ENCODE measurements at regions not wholly inside any gene's neighbourhood (a gene's known extent, or its start where the extent isn't known, plus 50 kb on each side); places are given as distances from the start of the nearest gene placed in this dataset.

GRCh38 chr6:151671195-151671594, 136.3 kb upstream of the ESR1 start:
- ATAC-seq (no peak), DNase-seq (no peak)
- Mint-ChIP-seq H3K4me3 (no peak overlapping the region), H3K27me3 (ENCODE audit: low read depth) (peaks cover 2% of the 10 kb centered on the region), H3K4me1 (ENCODE audit: low read depth) (peaks cover 2% of the 10 kb centered on the region), H3K36me3 (ENCODE audit: insufficient read depth) (no peaks in the 10 kb centered on the region), H3K9me3 (no peaks in the 10 kb centered on the region)

GRCh38 chr6:151674578-151674977, 132.9 kb upstream of the ESR1 start:
- no peaks in the 10 kb centered on the region for H3K36me3 Mint-ChIP-seq (ENCODE audit: insufficient read depth)
- DNase-seq (no peak), ATAC-seq (no peak)
- no peak overlapping the region for H3K4me3 Mint-ChIP-seq
- peaks cover 2% of the 10 kb centered on the region for H3K4me1 Mint-ChIP-seq (ENCODE audit: low read depth)
- H3K9me3 Mint-ChIP-seq = no peaks in the 10 kb centered on the region
- H3K27me3 Mint-ChIP-seq (ENCODE audit: low read depth) = peaks cover 2% of the 10 kb centered on the region

- ATAC-seq = peak; percentile 46 to 73
- Mint-ChIP-seq H3K4me3 (no peak overlapping the region), H3K9me3 (no peaks in the 10 kb centered on the region), H3K4me1 (ENCODE audit: low read depth) (peaks cover 2% of the 10 kb centered on the region), H3K36me3 (ENCODE audit: insufficient read depth) (no peaks in the 10 kb centered on the region), H3K27me3 (ENCODE audit: low read depth) (peaks cover 2% of the 10 kb centered on the region)
- peak; percentile 34 for DNase-seq
These were observed 131.6 kb upstream of the ESR1 start for GRCh38 chr6:151675746-151676459.

GRCh38 chr6:151676460-151676945, 131.0 kb upstream of the ESR1 start:
- no peaks in the 10 kb centered on the region for H3K36me3 Mint-ChIP-seq (ENCODE audit: insufficient read depth)
- ATAC-seq (no peak), DNase-seq (no peak)
- H3K4me1 Mint-ChIP-seq (ENCODE audit: low read depth) = peaks cover 2% of the 10 kb centered on the region
- no peaks in the 10 kb centered on the region for H3K9me3 Mint-ChIP-seq
- H3K4me3 Mint-ChIP-seq = no peak overlapping the region
- H3K27me3 Mint-ChIP-seq (ENCODE audit: low read depth) = peaks cover 1% of the 10 kb centered on the region

- H3K36me3 Mint-ChIP-seq (ENCODE audit: insufficient read depth) = no peaks in the 10 kb centered on the region
- H3K4me3 Mint-ChIP-seq = no peak overlapping the region
- H3K4me1 Mint-ChIP-seq (ENCODE audit: low read depth) = peaks cover 4% of the 10 kb centered on the region
- ATAC-seq (no peak), DNase-seq (no peak)
- peaks cover 8% of the 10 kb centered on the region for H3K27me3 Mint-ChIP-seq (ENCODE audit: low read depth)
- H3K9me3 Mint-ChIP-seq = no peaks in the 10 kb centered on the region
These were observed 130.1 kb upstream of the ESR1 start for GRCh38 chr6:151677404-151677803.

- Mint-ChIP-seq H3K36me3 (ENCODE audit: insufficient read depth) (no peaks in the 10 kb centered on the region), H3K4me3 (no peak overlapping the region), H3K4me1 (ENCODE audit: low read depth) (peaks cover 4% of the 10 kb centered on the region), H3K27me3 (ENCODE audit: low read depth) (peaks cover 8% of the 10 kb centered on the region), H3K9me3 (no peaks in the 10 kb centered on the region)
- ATAC-seq (no peak), DNase-seq (no peak)
These were observed 128.4 kb upstream of the ESR1 start for GRCh38 chr6:151679081-151679480.

GRCh38 chr6:151679941-151680340, 127.5 kb upstream of the ESR1 start:
- Mint-ChIP-seq H3K27me3 (ENCODE audit: low read depth) (peaks cover 8% of the 10 kb centered on the region), H3K36me3 (ENCODE audit: insufficient read depth) (no peaks in the 10 kb centered on the region), H3K4me1 (ENCODE audit: low read depth) (peaks cover 4% of the 10 kb centered on the region), H3K4me3 (no peak overlapping the region), H3K9me3 (no peaks in the 10 kb centered on the region)
- ATAC-seq = no peak
- DNase-seq = no peak

- peaks cover 3% of the 10 kb centered on the region for H3K4me1 Mint-ChIP-seq (ENCODE audit: low read depth)
- ATAC-seq = peak in 1 of 2 donors; percentile 3
- no peak overlapping the region for H3K4me3 Mint-ChIP-seq
These were observed 126.5 kb upstream of the ESR1 start for GRCh38 chr6:151680846-151681432.

GRCh38 chr6:151681433-151682059, 125.9 kb upstream of the ESR1 start:
- H3K4me3 Mint-ChIP-seq = no peak overlapping the region

More at GRCh38 chr6:151680846-151681432, 126.5 kb upstream of the ESR1 start:
- no peaks in the 10 kb centered on the region for H3K9me3 Mint-ChIP-seq
- no peak for DNase-seq
- H3K36me3 Mint-ChIP-seq (ENCODE audit: insufficient read depth) = no peaks in the 10 kb centered on the region
- H3K27me3 Mint-ChIP-seq (ENCODE audit: low read depth) = peaks cover 8% of the 10 kb centered on the region

GRCh38 chr6:151682251-151682650, 125.2 kb upstream of the ESR1 start:
- peaks cover 8% of the 10 kb centered on the region for H3K27me3 Mint-ChIP-seq (ENCODE audit: low read depth)
- no peak for DNase-seq

More at GRCh38 chr6:151681433-151682059, 125.9 kb upstream of the ESR1 start:
- Mint-ChIP-seq H3K4me1 (ENCODE audit: low read depth) (peaks cover 3% of the 10 kb centered on the region), H3K36me3 (ENCODE audit: insufficient read depth) (no peaks in the 10 kb centered on the region), H3K9me3 (no peaks in the 10 kb centered on the region), H3K27me3 (ENCODE audit: low read depth) (peaks cover 8% of the 10 kb centered on the region)
- DNase-seq = no peak
- no peak for ATAC-seq

GRCh38 chr6:151682922-151683321, 124.6 kb upstream of the ESR1 start:
- Mint-ChIP-seq H3K36me3 (ENCODE audit: insufficient read depth) (no peaks in the 10 kb centered on the region), H3K4me3 (no peak overlapping the region), H3K4me1 (ENCODE audit: low read depth) (peaks cover 3% of the 10 kb centered on the region), H3K9me3 (no peaks in the 10 kb centered on the region), H3K27me3 (ENCODE audit: low read depth) (peaks cover 8% of the 10 kb centered on the region)
- no peak for DNase-seq
- no peak for ATAC-seq

More at GRCh38 chr6:151682251-151682650, 125.2 kb upstream of the ESR1 start:
- peaks cover 3% of the 10 kb centered on the region for H3K4me1 Mint-ChIP-seq (ENCODE audit: low read depth)
- no peak overlapping the region for H3K4me3 Mint-ChIP-seq
- no peaks in the 10 kb centered on the region for H3K36me3 Mint-ChIP-seq (ENCODE audit: insufficient read depth)
- no peak for ATAC-seq
- H3K9me3 Mint-ChIP-seq = no peaks in the 10 kb centered on the region

- no peak for DNase-seq
- Mint-ChIP-seq H3K4me3 (no peak overlapping the region), H3K27me3 (ENCODE audit: low read depth) (peaks cover 8% of the 10 kb centered on the region)
These were observed 124.1 kb upstream of the ESR1 start for GRCh38 chr6:151683381-151683780.

GRCh38 chr6:151689499-151690201, 117.8 kb upstream of the ESR1 start:
- H3K27me3 Mint-ChIP-seq (ENCODE audit: low read depth) = no peaks in the 10 kb centered on the region
- ATAC-seq (no peak), DNase-seq (no peak)
- no peaks in the 10 kb centered on the region for H3K36me3 Mint-ChIP-seq (ENCODE audit: insufficient read depth)
- peak overlapping the region; percentile 79 for H3K4me3 Mint-ChIP-seq
- H3K9me3 Mint-ChIP-seq = no peaks in the 10 kb centered on the region
- H3K4me1 Mint-ChIP-seq (ENCODE audit: low read depth) = peaks cover 28% of the 10 kb centered on the region

More at GRCh38 chr6:151683381-151683780, 124.1 kb upstream of the ESR1 start:
- Mint-ChIP-seq H3K9me3 (no peaks in the 10 kb centered on the region), H3K36me3 (ENCODE audit: insufficient read depth) (no peaks in the 10 kb centered on the region), H3K4me1 (ENCODE audit: low read depth) (peaks cover 3% of the 10 kb centered on the region)
- ATAC-seq = no peak

- no peaks in the 10 kb centered on the region for H3K36me3 Mint-ChIP-seq (ENCODE audit: insufficient read depth)
- peak overlapping the region; percentile 79 for H3K4me3 Mint-ChIP-seq
- H3K4me1 Mint-ChIP-seq (ENCODE audit: low read depth) = peaks cover 28% of the 10 kb centered on the region
- no peaks in the 10 kb centered on the region for H3K27me3 Mint-ChIP-seq (ENCODE audit: low read depth)
- ATAC-seq (peak in 1 of 2 donors; percentile 9), DNase-seq (no peak)
- no peaks in the 10 kb centered on the region for H3K9me3 Mint-ChIP-seq
These were observed 117.2 kb upstream of the ESR1 start for GRCh38 chr6:151690303-151690702.

All from activated T-cell treated with anti-CD3 and anti-CD28 coated beads, Interleukin-2, amount 50 U/mL, for 4 hours (primary cell).